ENCODE measurements at regions not wholly inside any gene's neighbourhood (a gene's known extent, or its start where the extent isn't known, plus 50 kb on each side); places are given as distances from the start of the nearest gene placed in this dataset.

DNA sequence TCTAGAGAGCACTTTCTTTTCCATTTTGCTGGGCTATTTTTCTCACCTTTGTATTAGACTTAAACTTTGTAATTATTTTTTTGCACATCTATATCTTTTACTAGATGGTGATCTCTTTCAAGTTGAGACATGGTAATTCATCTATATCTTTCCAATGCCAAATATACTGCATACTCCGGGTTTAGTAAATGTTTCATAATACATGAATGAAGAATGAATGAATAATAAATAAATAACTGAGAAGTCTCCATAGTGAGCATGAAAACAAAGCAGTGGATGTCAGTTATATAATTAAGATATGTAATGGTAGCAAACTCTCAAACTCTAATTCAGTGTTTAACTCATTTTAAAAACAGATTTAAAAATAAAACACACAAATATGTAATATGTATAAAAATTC lies 342.5 kb upstream of the KITLG start:
- no peaks in the 10 kb centered on the region for H3K9me3 ChIP-seq
- H3K36me3 ChIP-seq, result no peaks in the 10 kb centered on the region
- TF ChIP-seq, protein P1, sequence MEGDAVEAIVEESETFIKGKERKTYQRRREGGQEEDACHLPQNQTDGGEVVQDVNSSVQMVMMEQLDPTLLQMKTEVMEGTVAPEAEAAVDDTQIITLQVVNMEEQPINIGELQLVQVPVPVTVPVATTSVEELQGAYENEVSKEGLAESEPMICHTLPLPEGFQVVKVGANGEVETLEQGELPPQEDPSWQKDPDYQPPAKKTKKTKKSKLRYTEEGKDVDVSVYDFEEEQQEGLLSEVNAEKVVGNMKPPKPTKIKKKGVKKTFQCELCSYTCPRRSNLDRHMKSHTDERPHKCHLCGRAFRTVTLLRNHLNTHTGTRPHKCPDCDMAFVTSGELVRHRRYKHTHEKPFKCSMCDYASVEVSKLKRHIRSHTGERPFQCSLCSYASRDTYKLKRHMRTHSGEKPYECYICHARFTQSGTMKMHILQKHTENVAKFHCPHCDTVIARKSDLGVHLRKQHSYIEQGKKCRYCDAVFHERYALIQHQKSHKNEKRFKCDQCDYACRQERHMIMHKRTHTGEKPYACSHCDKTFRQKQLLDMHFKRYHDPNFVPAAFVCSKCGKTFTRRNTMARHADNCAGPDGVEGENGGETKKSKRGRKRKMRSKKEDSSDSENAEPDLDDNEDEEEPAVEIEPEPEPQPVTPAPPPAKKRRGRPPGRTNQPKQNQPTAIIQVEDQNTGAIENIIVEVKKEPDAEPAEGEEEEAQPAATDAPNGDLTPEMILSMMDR (IDR thresholded peaks at IDR 0.05), result no peak
- H3K27me3 ChIP-seq, result no peaks in the 10 kb centered on the region
- H3K4me3 ChIP-seq (ENCODE audit: low read depth in 1 of 2, low read length in 1 of 2), result no peak overlapping the region
- H3K27ac ChIP-seq, result no peak overlapping the region
- H3K4me1 ChIP-seq (ENCODE audit: control insufficient read depth in 1 of 2, insufficient read depth in 1 of 2, low read depth in 1 of 2, low read length in 1 of 2), result no peaks in the 10 kb centered on the region

DNA sequence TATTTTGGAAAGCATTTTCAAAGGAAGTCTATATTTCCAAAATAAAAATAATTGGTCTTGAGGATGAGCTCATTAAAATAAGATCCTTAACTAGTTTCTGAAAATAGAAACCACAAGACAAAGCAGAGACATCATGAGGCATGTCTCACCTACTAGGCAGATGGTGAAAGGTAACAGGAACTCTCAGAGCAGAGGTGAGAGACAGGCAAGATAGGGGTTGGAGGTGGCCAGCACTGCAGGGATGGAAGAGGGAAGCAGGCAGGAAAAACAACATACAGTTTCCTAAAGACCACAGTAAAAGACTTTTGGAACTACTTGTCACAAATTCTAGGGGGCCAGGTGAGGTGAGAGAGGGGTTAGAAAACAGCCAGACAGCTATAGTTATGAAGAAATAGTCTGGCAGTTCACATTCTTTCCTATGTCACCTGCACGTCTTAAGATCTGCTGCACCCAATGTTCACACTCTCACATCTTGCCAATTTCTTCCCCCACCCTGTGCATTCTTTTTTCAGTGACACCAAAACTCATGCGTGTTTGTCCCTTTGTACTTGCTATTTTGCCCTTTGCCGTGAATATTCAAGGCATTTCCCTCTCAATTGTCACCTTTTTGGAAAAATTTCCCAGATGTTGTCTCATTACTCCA lies 341.7 kb upstream of the KITLG start:
- no peaks in the 10 kb centered on the region for H3K27me3 ChIP-seq
- no peak overlapping the region for H3K4me3 ChIP-seq (ENCODE audit: low read depth in 1 of 2, low read length in 1 of 2)
- H3K4me1 ChIP-seq (ENCODE audit: control insufficient read depth in 1 of 2, insufficient read depth in 1 of 2, low read depth in 1 of 2, low read length in 1 of 2), result no peaks in the 10 kb centered on the region
- no peak overlapping the region for H3K27ac ChIP-seq
- TF ChIP-seq, protein P1 (IDR thresholded peaks at IDR 0.05), result no peak
- H3K9me3 ChIP-seq, result no peaks in the 10 kb centered on the region
- H3K36me3 ChIP-seq, result no peaks in the 10 kb centered on the region

DNA sequence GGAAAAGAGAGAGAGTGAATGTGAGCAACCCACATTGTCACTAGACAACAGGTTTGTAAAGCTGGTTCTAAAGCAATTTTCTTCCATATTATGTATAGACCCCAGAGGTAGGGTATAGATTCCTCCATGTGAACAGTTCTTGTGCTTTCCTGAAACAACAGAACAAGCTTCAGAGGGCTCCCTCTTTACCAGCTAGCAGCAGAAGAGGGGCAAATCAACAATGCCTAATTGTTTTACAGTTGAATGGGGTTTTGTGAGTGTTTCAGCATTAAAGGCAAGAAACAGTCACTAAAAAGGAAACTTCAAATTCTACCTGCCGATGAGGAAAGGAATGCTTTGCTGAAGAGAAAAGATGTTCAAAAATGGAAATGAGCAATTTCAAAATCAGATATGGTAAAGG lies 341.2 kb upstream of the KITLG start:
- Histone ChIP-seq H3K36me3 (no peaks in the 10 kb centered on the region), H3K4me3 (ENCODE audit: low read depth in 1 of 2, low read length in 1 of 2) (no peak overlapping the region), H3K27me3 (no peaks in the 10 kb centered on the region), H3K27ac (no peak overlapping the region), H3K9me3 (no peaks in the 10 kb centered on the region), H3K4me1 (ENCODE audit: control insufficient read depth in 1 of 2, insufficient read depth in 1 of 2, low read depth in 1 of 2, low read length in 1 of 2) (no peaks in the 10 kb centered on the region)
- TF ChIP-seq, protein P1 (IDR thresholded peaks at IDR 0.05), result no peak

DNA sequence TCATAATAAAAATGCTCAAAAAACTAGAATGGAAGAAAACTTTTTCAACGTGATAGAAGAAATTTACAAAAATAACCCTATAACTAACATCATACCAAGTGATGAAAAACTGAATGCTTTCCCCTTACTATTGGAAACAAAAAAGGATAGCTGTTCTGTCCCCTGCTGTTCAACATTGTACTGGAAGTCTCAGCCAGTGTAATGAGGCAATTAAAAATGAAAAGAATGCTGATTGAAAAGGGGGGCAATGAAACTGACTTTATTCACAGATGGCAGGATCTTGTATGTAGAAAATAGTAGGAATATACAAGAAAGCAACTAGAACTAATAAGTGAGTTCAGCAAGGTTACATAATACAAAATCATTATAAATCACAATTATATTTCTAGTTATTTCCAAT lies 337.9 kb upstream of the KITLG start:
- Histone ChIP-seq H3K27me3 (no peaks in the 10 kb centered on the region), H3K36me3 (no peaks in the 10 kb centered on the region), H3K4me1 (ENCODE audit: control insufficient read depth in 1 of 2, insufficient read depth in 1 of 2, low read depth in 1 of 2, low read length in 1 of 2) (no peaks in the 10 kb centered on the region), H3K9me3 (no peaks in the 10 kb centered on the region), H3K4me3 (ENCODE audit: low read depth in 1 of 2, low read length in 1 of 2) (no peak overlapping the region), H3K27ac (no peak overlapping the region)
- TF ChIP-seq, protein P1 (IDR thresholded peaks at IDR 0.05), result no peak

DNA sequence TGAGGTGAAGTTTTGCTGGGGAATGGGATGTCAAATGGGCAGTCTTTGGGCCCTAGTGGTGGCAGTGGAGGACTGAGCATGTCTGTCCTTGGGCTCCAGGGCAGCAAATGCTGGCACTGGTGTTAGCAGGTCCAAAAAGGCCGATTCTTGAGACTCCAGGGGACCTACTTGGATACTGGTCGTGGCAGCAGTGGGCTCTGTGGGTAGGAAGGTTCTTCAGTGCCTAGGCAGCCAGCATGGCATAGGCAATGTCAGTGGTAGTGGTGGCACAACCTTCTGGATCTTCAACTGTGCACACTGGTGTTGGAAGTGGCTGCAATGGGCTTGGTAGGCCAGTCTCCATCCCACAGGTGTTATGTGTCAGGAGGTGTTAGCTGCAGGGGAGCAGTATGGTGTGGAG lies 334.7 kb upstream of the KITLG start:
- Histone ChIP-seq H3K27me3 (no peaks in the 10 kb centered on the region), H3K4me1 (ENCODE audit: control insufficient read depth in 1 of 2, insufficient read depth in 1 of 2, low read depth in 1 of 2, low read length in 1 of 2) (no peaks in the 10 kb centered on the region), H3K36me3 (no peaks in the 10 kb centered on the region), H3K9me3 (no peaks in the 10 kb centered on the region), H3K27ac (no peak overlapping the region), H3K4me3 (ENCODE audit: low read depth in 1 of 2, low read length in 1 of 2) (no peak overlapping the region)
- TF ChIP-seq, protein P1 (IDR thresholded peaks at IDR 0.05), result no peak

DNA sequence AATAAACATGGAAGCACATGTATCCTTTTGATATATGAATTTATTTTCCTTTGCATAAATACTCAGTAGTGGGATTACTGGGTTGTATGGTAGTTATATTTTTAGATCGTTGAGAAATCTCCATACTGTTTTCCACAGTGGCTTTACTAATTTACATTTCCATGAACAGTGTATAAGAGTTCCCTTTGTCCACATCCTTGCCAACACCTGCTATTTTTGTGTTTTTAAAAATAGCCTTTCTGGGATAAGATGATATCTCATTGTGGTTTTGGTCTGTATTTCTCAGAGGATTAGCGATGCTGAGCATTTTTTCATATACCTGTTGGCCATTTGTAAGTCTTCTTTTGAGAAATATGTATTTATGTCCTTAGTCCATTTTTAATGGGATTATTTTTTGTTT lies 329.2 kb upstream of the KITLG start:
- TF ChIP-seq, protein P1 (IDR thresholded peaks at IDR 0.05), result no peak
- H3K9me3 ChIP-seq, result no peaks in the 10 kb centered on the region
- H3K27me3 ChIP-seq, result no peaks in the 10 kb centered on the region
- H3K27ac ChIP-seq, result no peak overlapping the region
- H3K4me3 ChIP-seq (ENCODE audit: low read depth in 1 of 2, low read length in 1 of 2), result no peak overlapping the region
- no peaks in the 10 kb centered on the region for H3K4me1 ChIP-seq (ENCODE audit: control insufficient read depth in 1 of 2, insufficient read depth in 1 of 2, low read depth in 1 of 2, low read length in 1 of 2)
- H3K36me3 ChIP-seq, result no peaks in the 10 kb centered on the region
